CD4-positive, alpha-beta memory T cell (primary cell): ENCODE measurements at regions not wholly inside any gene's neighbourhood (a gene's known extent, or its start where the extent isn't known, plus 50 kb on each side); places are given as distances from the start of the nearest gene placed in this dataset.

Experiments used
- CTCF ChIA-PET: fragments of 350-600 bp; sonication (Branson Sonifier 250); formaldehyde crosslinking; loops from one replicate; lab custom pipeline; 2021; ENCODE audit warnings: inconsistent platforms; ENCODE audit not compliant: partially characterized antibody; lab: Charles Lee
- POLR2A ChIA-PET: fragments of 350-600 bp; sonication (Branson Sonifier 250); formaldehyde crosslinking; loops from one replicate; lab custom pipeline; 2021; ENCODE audit not compliant: partially characterized antibody; lab: Charles Lee
- DNase-seq, 5 donors: peaks; one replicate each; pipeline versions ENCODE4 v3.0.0 to v3.0.0-alpha.2; 2020 to 2022; ENCODE audit warnings: mixed read lengths in 1 of 5
- H3K27ac ChIP-seq: one replicate; pipeline ENCODE4 v1.7.0; 2013; ENCODE audit warnings: low read depth, low read length
- H3K27me3 ChIP-seq: 2 replicates; pipeline ENCODE4 v1.7.0; 2013; ENCODE audit warnings: mild to moderate bottlenecking, low read length, moderate library complexity; ENCODE audit not compliant: insufficient read depth
- H3K36me3 ChIP-seq: 2 replicates; pipeline ENCODE4 v1.7.0; 2013; ENCODE audit warnings: mild to moderate bottlenecking, low read length, moderate library complexity; ENCODE audit not compliant: insufficient read depth
- H3K4me1 ChIP-seq: 2 replicates; pipeline ENCODE4 v1.7.0; 2013; ENCODE audit warnings: mild to moderate bottlenecking, low read length, moderate library complexity; ENCODE audit not compliant: insufficient read depth
- H3K4me3 ChIP-seq, 2 donors: one replicate each; pipeline ENCODE4 v1.7.0; 2013; ENCODE audit warnings: low read length in 2 of 2, mild to moderate bottlenecking in 1 of 2
- H3K9me3 ChIP-seq, 2 donors: one replicate each; pipeline ENCODE4 v1.7.0; 2013; ENCODE audit warnings: low read length in 2 of 2, control low read depth in 1 of 2; ENCODE audit not compliant: control insufficient read depth in 1 of 2
- H3K27ac Mint-ChIP-seq, 7 donors: one replicate each; pipeline ENCODE4 v1.8.0; 2020 to 2021; ENCODE audit warnings: mixed read lengths in 7 of 7, mild to moderate bottlenecking in 6 of 7, inconsistent platforms in 3 of 7, moderate library complexity in 3 of 7
- H3K27me3 Mint-ChIP-seq, 2 donors: one replicate each; pipeline ENCODE4 v1.8.0; 2020 to 2021; ENCODE audit warnings: mixed read lengths in 2 of 2
- H3K36me3 Mint-ChIP-seq, 2 donors: one replicate each; pipeline ENCODE4 v1.8.0; 2020 to 2021; ENCODE audit warnings: mixed read lengths in 2 of 2, inconsistent platforms in 1 of 2, mild to moderate bottlenecking in 1 of 2
- H3K4me1 Mint-ChIP-seq, 4 donors: one replicate each; pipeline ENCODE4 v1.8.0; 2020 to 2021; ENCODE audit warnings: mixed read lengths in 4 of 4, mild to moderate bottlenecking in 1 of 4
- H3K4me3 Mint-ChIP-seq, 8 donors: one replicate each; pipeline ENCODE4 v1.8.0; 2020 to 2021; ENCODE audit warnings: mixed read lengths in 8 of 8, mild to moderate bottlenecking in 7 of 8, moderate library complexity in 6 of 8, inconsistent platforms in 3 of 8
- H3K9me3 Mint-ChIP-seq, 8 donors: one replicate each; pipeline ENCODE4 v1.8.0; 2020 to 2021; ENCODE audit warnings: mixed read lengths in 8 of 8, mild to moderate bottlenecking in 5 of 8, inconsistent platforms in 3 of 8, moderate library complexity in 1 of 8
- intact Hi-C: fragments of 100-400 bp; cut with micrococcal nuclease; formaldehyde crosslinking; loops from one replicate; pipeline ENCODE4 v1.15.1; 2023

DNA sequence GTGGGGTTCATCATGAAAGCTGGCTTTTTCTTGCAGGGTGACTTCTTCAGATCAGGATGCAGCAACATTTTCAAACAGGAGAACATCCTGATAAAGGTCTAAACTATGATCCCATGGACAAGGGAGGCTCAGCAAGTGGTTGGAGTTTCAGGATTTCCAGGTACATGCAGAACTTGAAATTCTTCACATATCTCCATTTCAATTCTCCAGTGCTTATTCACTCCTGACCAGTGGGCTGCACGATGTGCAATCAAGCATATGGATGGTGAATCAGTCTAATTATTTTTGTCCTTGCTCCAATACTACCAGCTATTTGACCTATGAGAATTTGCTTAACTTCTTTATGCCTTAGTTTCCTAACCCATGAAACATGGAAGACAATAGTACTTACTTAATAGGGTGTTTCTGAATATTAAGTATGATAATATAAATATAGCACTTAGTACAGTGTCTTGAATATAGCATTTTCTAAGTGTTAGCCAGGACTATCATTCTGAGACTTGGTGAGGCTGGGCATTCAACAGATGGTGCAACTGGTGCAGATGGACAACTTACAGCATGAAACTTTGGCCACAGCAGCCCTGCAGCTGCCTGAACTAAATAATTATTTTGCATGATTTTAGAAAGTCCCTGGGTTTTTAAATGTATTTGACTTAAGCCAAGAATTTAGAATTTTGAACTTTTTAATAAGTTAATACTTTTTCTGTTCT is 92.4 kb downstream of the HPGD start:
- intact Hi-C loops = no loop called here
- Histone ChIP-seq H3K27me3 (no peaks in the 10 kb centered on the region), H3K9me3 (no peaks in the 10 kb centered on the region), H3K4me1 (no peaks in the 10 kb centered on the region), H3K36me3 (no peaks in the 10 kb centered on the region), H3K27ac (no peak overlapping the region), H3K4me3 (no peak overlapping the region)
- ChIA-PET POLR2A (no interaction called here), CTCF (interaction anchor here (0.7 kb wide), 1 partner anchor 1199 kb away, joined by 3 read pairs; no protein-coding TSS in a partner anchor)
- Mint-ChIP-seq H3K27ac (no peak overlapping the region), H3K27me3 (peaks cover 2 to 3% of the 10 kb centered on the region in 2 donors), H3K9me3 (no peaks in the 10 kb centered on the region), H3K36me3 (no peaks in the 10 kb centered on the region), H3K4me3 (no peak overlapping the region), H3K4me1 (no peaks in the 10 kb centered on the region)
- no peak for DNase-seq

DNA sequence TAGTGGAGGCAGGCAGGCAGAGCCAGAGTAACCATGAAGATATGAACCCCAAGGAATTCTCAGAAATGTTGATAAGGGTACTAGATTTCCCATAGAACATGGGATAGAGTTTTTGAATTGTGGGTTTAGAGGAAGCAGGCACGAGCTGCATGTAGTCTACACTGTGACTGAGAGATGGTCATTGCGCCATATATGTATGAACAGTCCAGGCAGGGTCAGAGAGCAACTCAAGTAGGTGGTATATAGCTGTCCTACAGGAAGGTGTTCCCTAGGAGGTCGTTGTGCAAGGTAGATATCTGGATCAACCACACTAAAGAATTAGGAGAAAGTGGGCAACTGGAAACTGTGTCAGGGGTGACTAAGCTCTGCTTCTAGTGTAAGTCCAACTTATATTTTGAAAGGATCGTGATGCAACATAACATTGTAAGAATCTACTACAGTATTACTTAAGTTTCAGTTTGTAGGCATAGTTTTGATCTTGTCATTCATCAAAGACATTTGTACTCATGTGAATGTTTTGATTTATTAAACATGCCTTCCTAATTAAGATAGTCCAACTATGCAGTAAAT is 94.6 kb downstream of the HPGD start:
- Mint-ChIP-seq H3K36me3 (no peaks in the 10 kb centered on the region), H3K4me3 (no peak overlapping the region), H3K9me3 (no peaks in the 10 kb centered on the region), H3K27me3 (peaks cover 2 to 3% of the 10 kb centered on the region in 2 donors), H3K27ac (no peak overlapping the region), H3K4me1 (peaks cover 2 to 9% (median 5%) of the 10 kb centered on the region in 4 donors)
- H3K36me3 ChIP-seq = no peaks in the 10 kb centered on the region
- POLR2A ChIA-PET = no interaction called here
- no peak for DNase-seq
- CTCF ChIA-PET = no interaction called here
- H3K27me3 ChIP-seq = no peaks in the 10 kb centered on the region
- H3K4me1 ChIP-seq = no peaks in the 10 kb centered on the region
- no peak overlapping the region for H3K27ac ChIP-seq
- no peak overlapping the region for H3K4me3 ChIP-seq
- no peaks in the 10 kb centered on the region for H3K9me3 ChIP-seq
- intact Hi-C loops = no loop called here

DNA sequence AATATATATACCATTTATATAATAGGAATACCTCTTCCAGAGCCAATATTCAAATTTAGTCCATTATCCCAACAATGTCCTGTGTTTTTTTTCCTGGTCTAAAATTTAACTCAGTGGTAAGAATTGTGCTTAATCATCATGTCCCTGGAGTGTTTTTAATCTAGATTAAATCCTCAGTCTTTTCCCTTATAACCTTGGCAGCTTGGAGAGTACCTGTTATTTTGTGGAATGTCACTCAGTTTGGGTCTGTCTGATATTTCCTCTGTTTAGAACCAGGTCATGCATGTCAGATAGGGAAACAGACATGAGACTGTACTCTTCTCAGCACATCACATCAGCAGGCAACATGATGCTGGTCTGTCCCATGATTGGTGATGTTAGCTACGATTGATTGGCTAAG is 96.6 kb downstream of the HPGD start:
- intact Hi-C loops = no loop called here
- H3K9me3 ChIP-seq = no peaks in the 10 kb centered on the region
- H3K27me3 Mint-ChIP-seq = peaks cover 2 to 7% of the 10 kb centered on the region in 2 donors

DNA sequence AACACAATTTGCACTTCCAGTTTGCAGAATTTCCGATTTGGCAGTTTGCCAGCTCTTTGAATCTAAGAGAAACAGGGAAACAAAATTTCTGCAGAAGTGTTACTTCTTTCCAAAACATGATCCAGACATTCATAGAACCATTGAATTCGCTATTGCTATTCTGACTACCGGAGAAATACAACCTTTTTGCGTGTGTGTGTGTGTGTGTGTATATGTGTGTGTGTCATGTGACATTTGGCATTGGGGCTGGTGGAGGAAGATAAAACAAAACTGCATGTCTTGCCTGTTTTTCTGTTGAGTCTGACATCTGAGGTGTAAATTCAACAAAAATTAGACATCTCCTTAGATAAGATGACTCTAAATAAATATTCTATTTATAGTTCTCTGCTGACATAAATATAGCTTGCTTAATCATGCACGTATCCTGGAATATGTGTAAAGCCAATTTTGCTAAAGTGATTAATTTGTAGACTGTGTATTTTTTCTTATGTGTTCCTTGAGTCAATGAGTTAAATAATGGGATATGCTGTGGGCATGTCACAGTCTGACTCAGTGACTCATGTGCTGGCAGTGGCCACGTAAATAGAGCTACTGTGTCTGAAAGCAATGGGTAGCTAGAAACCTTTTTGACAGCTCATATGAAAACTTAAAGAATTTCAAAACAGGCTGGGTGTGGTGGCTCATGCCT is 98.9 kb downstream of the HPGD start:
- Mint-ChIP-seq H3K27ac (peak overlapping the region in 1 of 7 donors; percentile 37), H3K4me3 (peak overlapping the region in 3 of 8 donors; percentile 19 to 33 (median 29)), H3K27me3 (peaks cover 2 to 7% of the 10 kb centered on the region in 2 donors), H3K36me3 (no peaks in the 10 kb centered on the region), H3K9me3 (no peaks in the 10 kb centered on the region), H3K4me1 (peaks cover 4 to 16% (median 8%) of the 10 kb centered on the region in 4 donors)
- H3K27ac ChIP-seq = no peak overlapping the region
- H3K36me3 ChIP-seq = no peaks in the 10 kb centered on the region
- CTCF ChIA-PET = no interaction called here
- H3K9me3 ChIP-seq = no peaks in the 10 kb centered on the region
- intact Hi-C loops = no loop called here
- H3K27me3 ChIP-seq = no peaks in the 10 kb centered on the region
- POLR2A ChIA-PET = no interaction called here
- no peak overlapping the region for H3K4me3 ChIP-seq
- no peaks in the 10 kb centered on the region for H3K4me1 ChIP-seq
- DNase-seq = peak in 2 of 5 donors; percentile 8 to 12

More for the DNA sequence above, 96.6 kb downstream of the HPGD start:
- H3K27ac Mint-ChIP-seq = no peak overlapping the region
- POLR2A ChIA-PET = no interaction called here
- no peak overlapping the region for H3K4me3 Mint-ChIP-seq
- DNase-seq = no peak
- H3K36me3 Mint-ChIP-seq = no peaks in the 10 kb centered on the region
- H3K4me1 Mint-ChIP-seq = peaks cover 2 to 9% (median 6%) of the 10 kb centered on the region in 4 donors
- CTCF ChIA-PET = no interaction called here
- Histone ChIP-seq H3K27ac (no peak overlapping the region), H3K4me1 (no peaks in the 10 kb centered on the region), H3K36me3 (no peaks in the 10 kb centered on the region), H3K27me3 (no peaks in the 10 kb centered on the region), H3K4me3 (no peak overlapping the region)
- no peaks in the 10 kb centered on the region for H3K9me3 Mint-ChIP-seq

DNA sequence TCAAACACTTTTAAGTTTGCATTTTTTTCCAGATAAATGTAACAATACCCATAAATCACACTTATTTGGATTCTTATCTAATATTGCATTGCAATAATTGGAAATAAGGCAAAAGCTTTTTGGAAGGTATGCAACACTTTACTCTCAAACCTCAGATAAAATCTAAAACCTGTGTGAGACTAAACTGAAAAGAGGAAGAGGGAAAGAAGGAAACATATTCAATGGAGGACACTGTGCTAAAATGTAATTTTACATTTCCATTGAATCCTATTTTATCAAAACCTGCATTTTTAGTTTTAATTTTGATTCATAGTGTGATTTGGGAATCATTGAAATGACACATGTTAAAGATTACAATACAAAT is 99.4 kb downstream of the HPGD start:
- Mint-ChIP-seq H3K4me3 (peak overlapping the region in 3 of 8 donors; percentile 19 to 33 (median 29)), H3K4me1 (peaks cover 4 to 16% (median 8%) of the 10 kb centered on the region in 4 donors), H3K9me3 (no peaks in the 10 kb centered on the region), H3K36me3 (no peaks in the 10 kb centered on the region), H3K27me3 (peaks cover 5 to 7% of the 10 kb centered on the region in 2 donors), H3K27ac (no peak overlapping the region)
- ChIA-PET POLR2A (no interaction called here), CTCF (no interaction called here)
- Histone ChIP-seq H3K27me3 (no peaks in the 10 kb centered on the region), H3K4me3 (no peak overlapping the region), H3K9me3 (no peaks in the 10 kb centered on the region), H3K4me1 (no peaks in the 10 kb centered on the region), H3K36me3 (no peaks in the 10 kb centered on the region), H3K27ac (no peak overlapping the region)
- intact Hi-C loops = no loop called here
- DNase-seq = no peak

DNA sequence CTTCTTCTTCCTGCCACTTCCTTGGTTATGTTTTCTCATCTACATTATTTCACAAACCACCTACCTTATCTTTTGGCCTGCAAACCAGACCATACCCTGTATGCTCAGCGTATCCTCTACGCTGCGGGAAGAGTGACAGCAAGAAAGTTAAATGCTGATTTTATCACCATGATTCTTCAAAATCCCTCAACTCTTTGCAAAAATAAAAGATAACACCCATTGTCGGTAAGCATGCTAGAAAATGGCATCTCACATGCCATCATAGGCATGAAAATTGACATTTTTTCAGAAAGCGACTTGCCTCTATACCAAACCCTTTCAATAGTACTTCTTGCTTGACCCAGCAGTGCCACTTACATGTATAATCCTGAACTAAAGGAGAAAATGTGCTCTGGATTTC is 102.0 kb downstream of the HPGD start:
- Histone ChIP-seq H3K27ac (no peak overlapping the region), H3K4me3 (no peak overlapping the region), H3K27me3 (no peaks in the 10 kb centered on the region), H3K4me1 (no peaks in the 10 kb centered on the region), H3K36me3 (no peaks in the 10 kb centered on the region), H3K9me3 (no peaks in the 10 kb centered on the region)
- Mint-ChIP-seq H3K27ac (peak overlapping the region in 1 of 7 donors; percentile 25), H3K9me3 (peaks cover 0 to 2% (median 0%) of the 10 kb centered on the region in 8 donors), H3K4me3 (peak overlapping the region in 5 of 8 donors; percentile 5 to 41 (median 7)), H3K36me3 (no peaks in the 10 kb centered on the region), H3K27me3 (peaks cover 5 to 7% of the 10 kb centered on the region in 2 donors), H3K4me1 (peaks cover 4 to 16% (median 8%) of the 10 kb centered on the region in 4 donors)
- no peak for DNase-seq
- intact Hi-C loops = no loop called here
- ChIA-PET POLR2A (no interaction called here), CTCF (no interaction called here)

DNA sequence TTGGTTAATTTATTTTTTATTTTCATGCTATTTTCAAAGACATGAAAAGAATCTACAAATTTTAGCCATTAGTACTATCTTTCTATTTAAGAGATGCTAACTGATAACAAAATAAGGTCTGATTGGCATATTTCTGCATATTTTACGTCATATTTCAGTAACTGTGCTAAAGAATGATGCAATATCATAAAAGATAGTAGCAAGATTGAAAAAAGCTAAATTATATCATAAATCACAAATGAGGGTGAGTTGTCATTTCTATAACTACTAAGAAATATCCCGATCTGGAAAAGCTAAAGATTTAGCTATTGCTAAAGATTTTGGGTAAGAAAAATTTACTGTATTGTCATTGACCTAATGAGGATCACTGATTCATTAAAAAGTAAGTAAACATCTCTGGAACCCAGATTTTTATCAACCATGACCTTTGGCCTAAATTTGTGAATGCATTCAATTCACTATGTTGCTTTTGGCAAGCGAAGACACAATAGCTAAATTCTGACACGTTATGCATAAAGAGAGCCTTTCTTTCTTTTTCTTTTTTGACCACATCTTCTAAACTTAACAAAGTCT is 103.6 kb downstream of the HPGD start:
- peaks cover 5 to 7% of the 10 kb centered on the region in 2 donors for H3K27me3 Mint-ChIP-seq
- no peaks in the 10 kb centered on the region for H3K9me3 ChIP-seq
- no peak overlapping the region for H3K4me3 Mint-ChIP-seq
- no peak overlapping the region for H3K27ac Mint-ChIP-seq
- CTCF ChIA-PET = no interaction called here
- no peak for DNase-seq
- peaks cover 4 to 16% (median 8%) of the 10 kb centered on the region in 4 donors for H3K4me1 Mint-ChIP-seq
- intact Hi-C loops = no loop called here
- peaks cover 0 to 5% (median 0%) of the 10 kb centered on the region in 8 donors for H3K9me3 Mint-ChIP-seq
- H3K4me3 ChIP-seq = no peak overlapping the region
- H3K36me3 ChIP-seq = no peaks in the 10 kb centered on the region
- no peak overlapping the region for H3K27ac ChIP-seq
- POLR2A ChIA-PET = no interaction called here
- no peaks in the 10 kb centered on the region for H3K36me3 Mint-ChIP-seq
- no peaks in the 10 kb centered on the region for H3K27me3 ChIP-seq
- H3K4me1 ChIP-seq = no peaks in the 10 kb centered on the region
